K562 (cell line): ENCODE measurements at regions not wholly inside any gene's neighbourhood (a gene's known extent, or its start where the extent isn't known, plus 50 kb on each side); places are given as distances from the start of the nearest gene placed in this dataset.

Source experiments
- ATAC-seq: fragments of 200-7000 bp; cut with Tn5 transposase; 3 replicates; pipeline ENCODE4 v1.9.1; 2020; ENCODE audit warnings: moderate library complexity
- BruUV-seq: library from RNA; stranded (reverse); fragments of 400-500 nt; replicated peaks from 2 replicates; lab custom pipeline; 2021; lab: Mats Ljungman, UMichigan
- CTCF ChIA-PET: fragments of 300-600 bp; formaldehyde crosslinking; extraction: SDS; loops from one replicate; lab custom pipeline; 2021; ENCODE audit warnings: low intra/inter-chr PET ratio; lab: Yijun Ruan, JAX
- POLR2A ChIA-PET: fragments of 300-600, 350-650 bp; sonication (Branson Sonifier 250); formaldehyde crosslinking; extraction: SDS; loops from one replicate; lab custom pipeline; 2021; ENCODE audit warnings: antibody characterized with exemption, inconsistent platforms; lab: Yijun Ruan, JAX
- DNase-seq, 4 experiments: peaks; one replicate each; pipeline versions ENCODE4 v3.0.0 to v3.0.0-alpha.2; 2011 to 2018; ENCODE audit warnings: low spot score in 3 of 4, mixed read lengths in 3 of 4; ENCODE audit errors: extremely low read depth in 1 of 4
- FAIRE-seq: peaks from 2 replicates; lab custom pipeline; 2011; peaks lifted over from hg19 to GRCh38; lab: Jason Lieb, UNC
- H2AFZ ChIP-seq: 2 replicates; pipeline ENCODE4 v1.6.0; 2011; ENCODE audit warnings: low read depth, low read length, control low read depth, inconsistent platforms
- H3K27ac ChIP-seq: fragments of 200-600 bp; 3 replicates; pipeline ENCODE4 v1.8.0; 2011; ENCODE audit warnings: low read depth, mild to moderate bottlenecking, control low read depth, inconsistent platforms, low read length, moderate library complexity, mixed read lengths; ENCODE audit errors: extremely low read depth
- H3K27me3 ChIP-seq, 2 experiments: fragments of 300-600 bp in 1 of 2; 2 replicates in 1 of 2; 3 replicates in 1 of 2; pipeline versions ENCODE4 v1.6.0 to v1.8.0; 2011; ENCODE audit warnings: inconsistent platforms in 2 of 2, low read length in 2 of 2, mild to moderate bottlenecking in 1 of 2, mixed read lengths in 1 of 2, moderate library complexity in 1 of 2; ENCODE audit not compliant: control insufficient read depth in 2 of 2, insufficient read depth in 2 of 2
- H3K36me3 ChIP-seq: fragments of 300-600 bp; 3 replicates; pipeline ENCODE4 v1.8.0; 2011; ENCODE audit warnings: mild to moderate bottlenecking, low read length, inconsistent platforms; ENCODE audit not compliant: control insufficient read depth, insufficient read depth
- H3K4me1 ChIP-seq, 2 experiments: fragments of 200-600 bp in 1 of 2; replicated peaks in 1 of 2; 2 replicates in 1 of 2; 3 replicates in 1 of 2; pipeline versions ENCODE4 v1.5.1 to v1.8.0; 2011; ENCODE audit warnings: inconsistent platforms in 2 of 2, low read length in 2 of 2, mild to moderate bottlenecking in 1 of 2, mixed read lengths in 1 of 2, moderate library complexity in 1 of 2; ENCODE audit not compliant: control insufficient read depth in 2 of 2, insufficient read depth in 2 of 2
- H3K4me2 ChIP-seq: 2 replicates; pipeline ENCODE4 v1.6.1; 2011; ENCODE audit warnings: low read length, control low read depth, inconsistent platforms, mixed read lengths; ENCODE audit not compliant: insufficient read depth
- H3K4me3 ChIP-seq: fragments of 200-600 bp; sonication (generic), shearing (Covaris generic); 2 replicates; pipeline ENCODE4 v1.5.1; 2016; ENCODE audit warnings: control low read depth, inconsistent platforms
- H3K79me2 ChIP-seq: fragments of 200-600 bp; 3 replicates; pipeline ENCODE4 v1.8.0; 2011; ENCODE audit warnings: low read length, inconsistent platforms; ENCODE audit not compliant: control insufficient read depth, insufficient read depth
- H3K9ac ChIP-seq, 2 experiments: 2 replicates each; pipeline versions ENCODE4 v1.6.0 to v1.6.1; 2011; ENCODE audit warnings: low read depth in 2 of 2, low read length in 2 of 2, control low read depth in 1 of 2, inconsistent platforms in 1 of 2, mild to moderate bottlenecking in 1 of 2, mixed read lengths in 1 of 2; ENCODE audit not compliant: insufficient read depth in 1 of 2
- H3K9me1 ChIP-seq: one replicate; pipeline ENCODE4 v1.6.0; 2011; ENCODE audit warnings: inconsistent platforms, mild to moderate bottlenecking, low read length, moderate library complexity; ENCODE audit not compliant: control insufficient read depth, insufficient read depth
- H3K9me3 ChIP-seq: replicated peaks from 2 replicates; pipeline ENCODE4 v1.5.1; 2011; ENCODE audit warnings: low read depth, low read length, inconsistent platforms; ENCODE audit not compliant: control insufficient read depth, insufficient read depth
- H4K20me1 ChIP-seq: replicated peaks from 2 replicates; pipeline ENCODE4 v1.6.1; 2011; ENCODE audit warnings: low read length, inconsistent platforms, mixed read lengths; ENCODE audit not compliant: control insufficient read depth, insufficient read depth
- CEBPB ChIP-seq: fragments of 450-650 bp; IDR thresholded peaks from 2 replicates; pipeline ENCODE4 v1.6.1; 2016; ENCODE audit warnings: missing genetic modification characterization, missing compliant biosample characterization
- DACH1 ChIP-seq: fragments of 450-650 bp; IDR thresholded peaks from 2 replicates; pipeline ENCODE4 v1.6.1; 2018; ENCODE audit not compliant: partially characterized antibody
- LEF1 ChIP-seq: fragments of 450-650 bp; IDR thresholded peaks from 2 replicates; pipeline ENCODE4 v1.6.1; 2016; ENCODE audit warnings: mild to moderate bottlenecking
- NR1H2 ChIP-seq: sonication (generic); formaldehyde crosslinking; IDR thresholded peaks from 2 replicates; pipeline ENCODE4 v1.4.0; 2020; ENCODE audit warnings: mild to moderate bottlenecking, missing genetic modification reagents
- POLR2G ChIP-seq: fragments of 200-400 bp; formaldehyde crosslinking; IDR thresholded peaks from 2 replicates; pipeline ENCODE4 v1.6.1; 2017; ENCODE audit warnings: low read depth, mild to moderate bottlenecking, antibody characterized with exemption, low read length, moderate library complexity
- SMARCE1 ChIP-seq: fragments of 450-650 bp; IDR thresholded peaks from 2 replicates; pipeline ENCODE4 v1.7.1; 2016; ENCODE audit warnings: mild to moderate bottlenecking
- TBL1XR1 ChIP-seq, 2 experiments: IDR thresholded peaks; 2 replicates each; pipeline ENCODE4 v1.6.1; 2012; ENCODE audit warnings: improper control_type of control experiment in 2 of 2, low read length in 2 of 2, mild to moderate bottlenecking in 1 of 2
- VEZF1 ChIP-seq: fragments of 200-800 bp; sonication (Bioruptor generic); IDR thresholded peaks from 2 replicates; pipeline ENCODE4 v1.6.1; 2017; ENCODE audit warnings: missing genetic modification characterization, missing compliant biosample characterization
- XRCC5 ChIP-seq: fragments of 200-400 bp; formaldehyde crosslinking; IDR thresholded peaks from 2 replicates; pipeline ENCODE4 v1.6.1; 2017; ENCODE audit warnings: low read depth, mild to moderate bottlenecking, low read length
- ZNF311 ChIP-seq: fragments of 250-450 bp; sonication (Bioruptor Pico); IDR thresholded peaks from 2 replicates; pipeline ENCODE4 v1.4.0; 2020; ENCODE audit warnings: mild to moderate bottlenecking, moderate library complexity
- WGBS: fragments of 100-300 bp; shearing (Covaris generic); methylation state at CpG from one replicate; pipeline ENCODE4 v1.1.6; 2016; ENCODE audit warnings: low coverage, mixed read lengths; ENCODE audit not compliant: insufficient coverage; ENCODE audit errors: missing lambda C conversion rate; 5-methylcytosine and 5-hydroxymethylcytosine counted together
- in situ Hi-C: fragments of 300-500 bp; cut with MboI; formaldehyde crosslinking; loops from 4 replicates; pipeline ENCODE4 v1.15.0; 2018; ENCODE audit warnings: inconsistent platforms, mixed read lengths
- intact Hi-C: fragments of 100-400 bp; cut with micrococcal nuclease; formaldehyde crosslinking; loops from 2 replicates; pipeline ENCODE4 v1.14.2; 2022
- TF ChIP-seq, protein P1 (sequence below): fragments of 450-650 bp; IDR thresholded peaks from 2 replicates; pipeline ENCODE4 v1.6.1; 2017; ENCODE audit warnings: antibody characterized with exemption, mild to moderate bottlenecking
- TF ChIP-seq, protein P2 (sequence below): sonication (generic); formaldehyde crosslinking; IDR thresholded peaks from 2 replicates; pipeline ENCODE4 v1.8.0; 2022; ENCODE audit warnings: missing genetic modification reagents, mild to moderate bottlenecking, moderate library complexity, borderline replicate concordance

DNA sequence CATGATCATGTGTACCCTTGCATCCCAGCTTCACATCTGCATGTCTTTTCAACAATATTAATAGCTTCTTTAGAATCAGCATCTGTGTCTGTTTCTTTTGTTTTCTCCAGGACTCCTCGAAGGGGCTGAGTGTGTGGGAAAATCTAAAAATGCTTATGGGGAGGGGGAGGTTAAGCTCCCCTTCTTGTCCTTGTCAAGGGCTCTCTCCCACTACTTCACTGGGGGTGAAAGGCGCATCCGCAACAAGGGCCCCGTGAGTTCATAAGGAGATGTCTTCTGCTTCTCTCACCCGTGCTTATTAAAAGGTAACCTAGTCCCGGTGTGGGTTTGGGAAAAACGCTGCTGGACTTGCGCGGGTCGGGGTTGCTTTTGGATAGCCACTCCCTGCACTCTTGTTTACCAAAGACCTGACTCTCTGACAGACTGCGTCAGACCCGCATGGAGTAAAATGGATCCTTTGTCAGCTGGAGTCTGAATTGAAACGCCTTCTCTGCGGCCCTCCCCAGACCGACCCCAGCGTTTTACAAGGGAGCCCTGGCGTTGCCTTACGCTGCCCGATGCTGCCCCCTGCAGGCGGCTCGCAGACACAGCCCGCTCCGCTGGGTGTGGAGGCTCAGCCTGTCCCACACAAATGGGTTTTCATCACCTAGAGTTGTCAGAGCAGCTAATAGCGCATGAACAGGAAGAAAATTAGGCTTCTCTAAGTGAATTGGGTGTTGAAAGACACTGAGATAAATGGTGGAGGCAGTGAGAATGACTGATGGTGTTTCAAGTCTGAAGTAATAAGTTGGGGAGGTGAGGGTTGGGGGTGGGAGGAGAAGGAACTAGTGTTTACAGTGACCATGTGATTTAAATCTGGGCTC, 53.8 kb downstream of the IER5 start:
- no TSS peak for BruUV-seq
- peak overlapping the region; percentile 91 for H2AFZ ChIP-seq
- peak; percentile 88 for FAIRE-seq
- TF ChIP-seq VEZF1 (peak; percentile 54), DACH1 (peak; percentile 67), XRCC5 (peak; percentile 63; the same call in 1 of the 2 replicates), LEF1 (0 out of 2 replicates have a peak, but pooled peaks have one; percentile 4), CEBPB (tag) (no peak), TBL1XR1 (IDR thresholded peaks at IDR 0.05; ENCODE audit: low read length in 2 of 2) (0 out of 4 replicates have a peak, but pooled peaks of 1 of the 2 experiments have one; percentile 19), NR1H2 (CRISPR knock-in tag) (0 out of 2 replicates have a peak, but pooled peaks have one; percentile 89), ZNF311 (CRISPR knock-in tag) (0 out of 2 replicates have a peak, but pooled peaks have one; percentile 39), SMARCE1 (no peak), POLR2G (peak; percentile 36; the same call in 1 of the 2 replicates)
- TF ChIP-seq, protein P1, sequence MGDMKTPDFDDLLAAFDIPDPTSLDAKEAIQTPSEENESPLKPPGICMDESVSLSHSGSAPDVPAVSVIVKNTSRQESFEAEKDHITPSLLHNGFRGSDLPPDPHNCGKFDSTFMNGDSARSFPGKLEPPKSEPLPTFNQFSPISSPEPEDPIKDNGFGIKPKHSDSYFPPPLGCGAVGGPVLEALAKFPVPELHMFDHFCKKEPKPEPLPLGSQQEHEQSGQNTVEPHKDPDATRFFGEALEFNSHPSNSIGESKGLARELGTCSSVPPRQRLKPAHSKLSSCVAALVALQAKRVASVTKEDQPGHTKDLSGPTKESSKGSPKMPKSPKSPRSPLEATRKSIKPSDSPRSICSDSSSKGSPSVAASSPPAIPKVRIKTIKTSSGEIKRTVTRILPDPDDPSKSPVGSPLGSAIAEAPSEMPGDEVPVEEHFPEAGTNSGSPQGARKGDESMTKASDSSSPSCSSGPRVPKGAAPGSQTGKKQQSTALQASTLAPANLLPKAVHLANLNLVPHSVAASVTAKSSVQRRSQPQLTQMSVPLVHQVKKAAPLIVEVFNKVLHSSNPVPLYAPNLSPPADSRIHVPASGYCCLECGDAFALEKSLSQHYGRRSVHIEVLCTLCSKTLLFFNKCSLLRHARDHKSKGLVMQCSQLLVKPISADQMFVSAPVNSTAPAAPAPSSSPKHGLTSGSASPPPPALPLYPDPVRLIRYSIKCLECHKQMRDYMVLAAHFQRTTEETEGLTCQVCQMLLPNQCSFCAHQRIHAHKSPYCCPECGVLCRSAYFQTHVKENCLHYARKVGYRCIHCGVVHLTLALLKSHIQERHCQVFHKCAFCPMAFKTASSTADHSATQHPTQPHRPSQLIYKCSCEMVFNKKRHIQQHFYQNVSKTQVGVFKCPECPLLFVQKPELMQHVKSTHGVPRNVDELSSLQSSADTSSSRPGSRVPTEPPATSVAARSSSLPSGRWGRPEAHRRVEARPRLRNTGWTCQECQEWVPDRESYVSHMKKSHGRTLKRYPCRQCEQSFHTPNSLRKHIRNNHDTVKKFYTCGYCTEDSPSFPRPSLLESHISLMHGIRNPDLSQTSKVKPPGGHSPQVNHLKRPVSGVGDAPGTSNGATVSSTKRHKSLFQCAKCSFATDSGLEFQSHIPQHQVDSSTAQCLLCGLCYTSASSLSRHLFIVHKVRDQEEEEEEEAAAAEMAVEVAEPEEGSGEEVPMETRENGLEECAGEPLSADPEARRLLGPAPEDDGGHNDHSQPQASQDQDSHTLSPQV: peak; percentile 82
- TF ChIP-seq, protein P2, sequence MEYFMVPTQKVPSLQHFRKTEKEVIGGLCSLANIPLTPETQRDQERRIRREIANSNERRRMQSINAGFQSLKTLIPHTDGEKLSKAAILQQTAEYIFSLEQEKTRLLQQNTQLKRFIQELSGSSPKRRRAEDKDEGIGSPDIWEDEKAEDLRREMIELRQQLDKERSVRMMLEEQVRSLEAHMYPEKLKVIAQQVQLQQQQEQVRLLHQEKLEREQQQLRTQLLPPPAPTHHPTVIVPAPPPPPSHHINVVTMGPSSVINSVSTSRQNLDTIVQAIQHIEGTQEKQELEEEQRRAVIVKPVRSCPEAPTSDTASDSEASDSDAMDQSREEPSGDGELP (CRISPR knock-in tag): peak; percentile 94

More for the DNA sequence above, 53.8 kb downstream of the IER5 start:
- Histone ChIP-seq H3K27ac (peak overlapping the region; percentile 36; the same call in 1 of the 3 replicates), H3K4me2 (peak overlapping the region; percentile 64), H3K9me1 (no peaks in the 10 kb centered on the region), H3K36me3 (no peaks in the 10 kb centered on the region), H3K4me3 (no peak overlapping the region), H3K79me2 (no peaks in the 10 kb centered on the region), H3K9ac (peak overlapping the region; percentile 37 to 65; a peak in 2 of 4 replicates), H3K9me3 (no peaks in the 10 kb centered on the region), H4K20me1 (no peaks in the 10 kb centered on the region), H3K4me1 (peaks cover 20 to 28% of the 10 kb centered on the region in 2 experiments), H3K27me3 (no peaks in the 10 kb centered on the region)
- POLR2A ChIA-PET: interaction anchor here (0.6 to 5.6 kb wide), 14 partner anchors 9 to 239 kb away, joined by 3 to 52 read pairs (median 5); partner anchors contain the start of gene IER5
- intact Hi-C loops: loop anchor here (1.0 to 5.0 kb wide), 5 partner anchors 24 to 625 kb away; no protein-coding TSS in a partner anchor
- CTCF ChIA-PET: interaction anchor here (0.5 to 3.1 kb wide), 14 partner anchors 9 to 660 kb away, joined by 3 to 22 read pairs (median 4); no protein-coding TSS in a partner anchor
- WGBS: 17% methylated on average over 24 of the region's 24 CpGs
- DNase-seq (peak; percentile 90 to 94 (median 94)), ATAC-seq (peak; percentile 98)
- in situ Hi-C loops: loop anchor here (5.0 kb wide), 3 partner anchors 60 to 640 kb away; partner anchors contain the start of gene ACBD6
